ENCODE measurements at regions not wholly inside any gene's neighbourhood (a gene's known extent, or its start where the extent isn't known, plus 50 kb on each side); places are given as distances from the start of the nearest gene placed in this dataset.

DNA sequence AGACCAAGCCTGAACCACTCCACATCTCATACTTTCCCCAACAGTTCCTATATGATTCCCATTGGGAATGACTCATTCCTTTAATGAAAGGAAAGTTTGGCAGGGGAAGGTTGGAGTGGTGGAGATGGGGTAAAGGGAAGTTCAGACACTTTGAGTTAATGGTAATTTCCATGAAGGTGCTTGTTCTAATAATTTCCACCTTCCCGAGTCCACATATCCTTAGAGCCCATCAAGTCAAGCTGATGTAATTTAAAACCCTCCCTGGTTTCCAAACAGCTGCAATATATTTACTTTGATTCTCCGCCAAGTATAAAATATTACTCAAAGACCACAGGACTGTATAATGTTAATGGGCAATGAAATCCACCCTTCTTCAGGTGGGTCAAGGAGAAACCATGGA, 95.0 kb upstream of the GALNT15 start:
- Histone ChIP-seq H3K9ac (no peak overlapping the region), H3K27ac (no peak overlapping the region), H3K4me3 (ENCODE audit: low read depth, low read length) (no peak overlapping the region), H3K4me2 (ENCODE audit: low read length) (no peak overlapping the region), H2AFZ (no peak overlapping the region), H3K36me3 (ENCODE audit: control insufficient read depth, insufficient read depth, low read length) (no peaks in the 10 kb centered on the region), H3K4me1 (no peaks in the 10 kb centered on the region), H3K9me3 (ENCODE audit: control insufficient read depth, low read length) (no peaks in the 10 kb centered on the region), H3K27me3 (ENCODE audit: control insufficient read depth, insufficient read depth, low read length) (no peaks in the 10 kb centered on the region), H3K79me2 (no peaks in the 10 kb centered on the region)
- TF ChIP-seq, protein P1, sequence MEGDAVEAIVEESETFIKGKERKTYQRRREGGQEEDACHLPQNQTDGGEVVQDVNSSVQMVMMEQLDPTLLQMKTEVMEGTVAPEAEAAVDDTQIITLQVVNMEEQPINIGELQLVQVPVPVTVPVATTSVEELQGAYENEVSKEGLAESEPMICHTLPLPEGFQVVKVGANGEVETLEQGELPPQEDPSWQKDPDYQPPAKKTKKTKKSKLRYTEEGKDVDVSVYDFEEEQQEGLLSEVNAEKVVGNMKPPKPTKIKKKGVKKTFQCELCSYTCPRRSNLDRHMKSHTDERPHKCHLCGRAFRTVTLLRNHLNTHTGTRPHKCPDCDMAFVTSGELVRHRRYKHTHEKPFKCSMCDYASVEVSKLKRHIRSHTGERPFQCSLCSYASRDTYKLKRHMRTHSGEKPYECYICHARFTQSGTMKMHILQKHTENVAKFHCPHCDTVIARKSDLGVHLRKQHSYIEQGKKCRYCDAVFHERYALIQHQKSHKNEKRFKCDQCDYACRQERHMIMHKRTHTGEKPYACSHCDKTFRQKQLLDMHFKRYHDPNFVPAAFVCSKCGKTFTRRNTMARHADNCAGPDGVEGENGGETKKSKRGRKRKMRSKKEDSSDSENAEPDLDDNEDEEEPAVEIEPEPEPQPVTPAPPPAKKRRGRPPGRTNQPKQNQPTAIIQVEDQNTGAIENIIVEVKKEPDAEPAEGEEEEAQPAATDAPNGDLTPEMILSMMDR (IDR thresholded peaks at IDR 0.05), result no peak

- Histone ChIP-seq H3K9ac (no peak overlapping the region), H3K79me2 (no peaks in the 10 kb centered on the region), H3K4me2 (ENCODE audit: low read length) (no peak overlapping the region), H3K4me1 (no peaks in the 10 kb centered on the region), H3K27ac (no peak overlapping the region), H3K27me3 (ENCODE audit: control insufficient read depth, insufficient read depth, low read length) (no peaks in the 10 kb centered on the region), H3K9me3 (ENCODE audit: control insufficient read depth, low read length) (no peaks in the 10 kb centered on the region), H2AFZ (no peak overlapping the region), H3K36me3 (ENCODE audit: control insufficient read depth, insufficient read depth, low read length) (no peaks in the 10 kb centered on the region), H3K4me3 (ENCODE audit: low read depth, low read length) (no peak overlapping the region)
- TF ChIP-seq, protein P1 (IDR thresholded peaks at IDR 0.05), result no peak
These were observed 92.8 kb upstream of the GALNT15 start for GRCh38 chr3:16081661-16082060.

GRCh38 chr3:16084887-16085286, 89.6 kb upstream of the GALNT15 start:
- Histone ChIP-seq H3K27me3 (ENCODE audit: control insufficient read depth, insufficient read depth, low read length) (no peaks in the 10 kb centered on the region), H3K4me2 (ENCODE audit: low read length) (no peak overlapping the region), H3K4me1 (no peaks in the 10 kb centered on the region), H3K4me3 (ENCODE audit: low read depth, low read length) (no peak overlapping the region), H3K79me2 (no peaks in the 10 kb centered on the region), H2AFZ (no peak overlapping the region), H3K9ac (no peak overlapping the region), H3K9me3 (ENCODE audit: control insufficient read depth, low read length) (no peaks in the 10 kb centered on the region), H3K36me3 (ENCODE audit: control insufficient read depth, insufficient read depth, low read length) (no peaks in the 10 kb centered on the region), H3K27ac (no peak overlapping the region)
- TF ChIP-seq, protein P1 (IDR thresholded peaks at IDR 0.05), result no peak

GRCh38 chr3:16085410-16085809, 89.1 kb upstream of the GALNT15 start:
- Histone ChIP-seq H2AFZ (no peak overlapping the region), H3K36me3 (ENCODE audit: control insufficient read depth, insufficient read depth, low read length) (no peaks in the 10 kb centered on the region), H3K4me2 (ENCODE audit: low read length) (no peak overlapping the region), H3K79me2 (no peaks in the 10 kb centered on the region), H3K27me3 (ENCODE audit: control insufficient read depth, insufficient read depth, low read length) (no peaks in the 10 kb centered on the region), H3K9ac (no peak overlapping the region), H3K9me3 (ENCODE audit: control insufficient read depth, low read length) (no peaks in the 10 kb centered on the region), H3K4me3 (ENCODE audit: low read depth, low read length) (no peak overlapping the region), H3K4me1 (no peaks in the 10 kb centered on the region), H3K27ac (no peak overlapping the region)
- TF ChIP-seq, protein P1 (IDR thresholded peaks at IDR 0.05), result no peak

- H3K4me3 ChIP-seq (ENCODE audit: low read depth, low read length), result no peak overlapping the region
- no peaks in the 10 kb centered on the region for H3K27me3 ChIP-seq (ENCODE audit: control insufficient read depth, insufficient read depth, low read length)
- TF ChIP-seq, protein P1 (IDR thresholded peaks at IDR 0.05), result no peak
- no peak overlapping the region for H3K9ac ChIP-seq
- H3K27ac ChIP-seq, result no peak overlapping the region
- H2AFZ ChIP-seq, result no peak overlapping the region
- H3K36me3 ChIP-seq (ENCODE audit: control insufficient read depth, insufficient read depth, low read length), result no peaks in the 10 kb centered on the region
- no peaks in the 10 kb centered on the region for H3K4me1 ChIP-seq
- no peak overlapping the region for H3K4me2 ChIP-seq (ENCODE audit: low read length)
- H3K9me3 ChIP-seq (ENCODE audit: control insufficient read depth, low read length), result no peaks in the 10 kb centered on the region
- no peaks in the 10 kb centered on the region for H3K79me2 ChIP-seq
These were observed 88.4 kb upstream of the GALNT15 start for GRCh38 chr3:16085884-16086608.

Data from parathyroid adenoma (tissue), 2 donors.